HG03175 (cell line): ENCODE measurements at regions not wholly inside any gene's neighbourhood (a gene's known extent, or its start where the extent isn't known, plus 50 kb on each side); places are given as distances from the start of the nearest gene placed in this dataset.

Source experiments
- ATAC-seq: cut with Tn5 transposase; IDR thresholded peaks from one replicate; pipeline ENCODE4 v1.9.1; 2021; ENCODE audit warnings: mild to moderate bottlenecking, moderate library complexity; ENCODE audit not compliant: unreplicated experiment

- ATAC-seq = no peak
Observed at GRCh38 chr9:90245661-90246060, 397.0 kb downstream of the DIRAS2 start.

- no peak for ATAC-seq
Observed at GRCh38 chr9:90249094-90249493, 393.5 kb downstream of the DIRAS2 start.

GRCh38 chr9:90251316-90251715 is 391.3 kb downstream of the DIRAS2 start:
- no peak for ATAC-seq

- no peak for ATAC-seq
Observed at GRCh38 chr9:90256345-90256744, 386.3 kb downstream of the DIRAS2 start.

GRCh38 chr9:90259311-90260246 is 383.0 kb downstream of the DIRAS2 start:
- no peak for ATAC-seq

GRCh38 chr9:90261698-90262097 is 380.9 kb downstream of the DIRAS2 start:
- no peak for ATAC-seq

- no peak for ATAC-seq
Observed at GRCh38 chr9:90268613-90269012, 374.0 kb downstream of the DIRAS2 start.

GRCh38 chr9:90271707-90272106 is 370.9 kb downstream of the DIRAS2 start:
- ATAC-seq = no peak

GRCh38 chr9:90274725-90275124 is 367.9 kb downstream of the DIRAS2 start:
- ATAC-seq = no peak

GRCh38 chr9:90285946-90286345 is 356.7 kb downstream of the DIRAS2 start:
- ATAC-seq = no peak

GRCh38 chr9:90287567-90288274 is 354.9 kb downstream of the DIRAS2 start:
- peak; percentile 92 for ATAC-seq

- no peak for ATAC-seq
Observed at GRCh38 chr9:90288275-90288639, 354.4 kb downstream of the DIRAS2 start.

GRCh38 chr9:90290716-90291485 is 351.7 kb downstream of the DIRAS2 start:
- no peak for ATAC-seq

GRCh38 chr9:90296539-90296938 is 346.1 kb downstream of the DIRAS2 start:
- no peak for ATAC-seq

GRCh38 chr9:90299968-90300367 is 342.7 kb downstream of the DIRAS2 start:
- no peak for ATAC-seq

- no peak for ATAC-seq
Observed at GRCh38 chr9:90300611-90301276, 341.9 kb downstream of the DIRAS2 start.

GRCh38 chr9:90301277-90301653 is 341.4 kb downstream of the DIRAS2 start:
- no peak for ATAC-seq

GRCh38 chr9:90303655-90304054 is 339.0 kb downstream of the DIRAS2 start:
- ATAC-seq = no peak

GRCh38 chr9:90306158-90306557 is 336.5 kb downstream of the DIRAS2 start:
- no peak for ATAC-seq

- ATAC-seq = no peak
Observed at GRCh38 chr9:90307167-90307833, 335.3 kb downstream of the DIRAS2 start.
